NCI-H460 (cell line): ENCODE measurements at regions not wholly inside any gene's neighbourhood (a gene's known extent, or its start where the extent isn't known, plus 50 kb on each side); places are given as distances from the start of the nearest gene placed in this dataset.
A peak's percentile ranks its signal among the peaks of the same experiment; 100 is the strongest.
"Not testable (repeated sequence)": the region's sequence is repeated elsewhere in the genome, so short reads cannot be mapped to it uniquely, and the experiment has no call there.

Source experiments
- DNase-seq: peaks from one replicate; pipeline ENCODE4 v3.0.0-alpha.2; 2016; ENCODE audit warnings: low read depth; ENCODE audit errors: extremely low read depth

DNA sequence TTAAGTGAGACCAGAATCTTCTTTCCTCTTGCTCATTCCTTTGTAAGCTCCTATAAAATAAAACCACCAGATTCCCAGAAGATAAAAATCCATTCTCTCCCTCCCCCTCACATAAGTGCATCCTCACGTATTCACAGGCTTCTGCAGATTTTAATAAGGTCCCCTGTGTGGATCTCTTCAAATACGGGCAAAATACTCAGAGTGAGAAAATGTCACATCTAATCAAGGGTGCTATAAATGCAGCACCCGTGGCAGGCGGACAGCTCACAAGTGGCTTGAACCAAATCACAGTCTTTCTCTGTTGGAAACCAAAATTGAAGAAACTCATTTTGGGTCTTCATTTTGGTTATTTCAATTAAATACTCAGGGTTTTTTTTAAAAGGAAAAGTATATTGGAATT, 212.9 kb upstream of the CMC1 start:
- DNase-seq = no peak

DNA sequence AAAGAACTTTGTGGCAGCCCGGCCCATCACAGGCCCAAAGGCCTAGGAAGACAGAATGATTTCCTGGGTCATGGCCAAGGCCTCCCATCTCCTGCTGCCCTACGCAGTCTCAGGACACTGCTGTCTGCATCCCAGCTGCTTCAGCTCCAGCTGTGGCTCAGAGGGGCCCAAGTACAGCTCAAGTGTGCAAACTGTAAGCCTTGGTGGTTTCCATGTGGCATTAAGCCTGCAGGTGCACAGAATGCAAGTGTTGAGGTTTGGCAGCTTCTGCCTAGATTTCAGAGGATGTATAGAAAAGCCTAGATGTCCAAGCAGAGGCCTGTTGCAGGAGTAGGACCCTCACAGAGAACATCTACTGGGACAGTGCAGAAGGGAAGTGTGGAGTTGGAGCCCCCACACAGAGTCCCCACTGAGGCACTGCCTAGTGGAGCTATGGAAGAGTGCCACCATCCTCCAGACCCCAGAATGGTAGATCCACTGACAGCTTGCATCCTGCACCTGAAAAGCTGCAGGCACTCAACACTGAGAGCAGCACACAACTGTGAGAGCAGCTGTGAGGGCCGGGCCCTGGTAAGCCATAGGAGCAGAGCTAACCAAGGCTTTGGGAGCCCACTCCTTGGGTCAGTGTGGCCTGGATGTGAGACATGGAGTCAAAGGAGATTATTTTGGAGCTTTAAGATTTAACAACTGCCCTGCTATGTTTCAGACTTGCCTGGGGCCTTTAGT, 208.2 kb upstream of the CMC1 start:
- DNase-seq = no peak

DNA sequence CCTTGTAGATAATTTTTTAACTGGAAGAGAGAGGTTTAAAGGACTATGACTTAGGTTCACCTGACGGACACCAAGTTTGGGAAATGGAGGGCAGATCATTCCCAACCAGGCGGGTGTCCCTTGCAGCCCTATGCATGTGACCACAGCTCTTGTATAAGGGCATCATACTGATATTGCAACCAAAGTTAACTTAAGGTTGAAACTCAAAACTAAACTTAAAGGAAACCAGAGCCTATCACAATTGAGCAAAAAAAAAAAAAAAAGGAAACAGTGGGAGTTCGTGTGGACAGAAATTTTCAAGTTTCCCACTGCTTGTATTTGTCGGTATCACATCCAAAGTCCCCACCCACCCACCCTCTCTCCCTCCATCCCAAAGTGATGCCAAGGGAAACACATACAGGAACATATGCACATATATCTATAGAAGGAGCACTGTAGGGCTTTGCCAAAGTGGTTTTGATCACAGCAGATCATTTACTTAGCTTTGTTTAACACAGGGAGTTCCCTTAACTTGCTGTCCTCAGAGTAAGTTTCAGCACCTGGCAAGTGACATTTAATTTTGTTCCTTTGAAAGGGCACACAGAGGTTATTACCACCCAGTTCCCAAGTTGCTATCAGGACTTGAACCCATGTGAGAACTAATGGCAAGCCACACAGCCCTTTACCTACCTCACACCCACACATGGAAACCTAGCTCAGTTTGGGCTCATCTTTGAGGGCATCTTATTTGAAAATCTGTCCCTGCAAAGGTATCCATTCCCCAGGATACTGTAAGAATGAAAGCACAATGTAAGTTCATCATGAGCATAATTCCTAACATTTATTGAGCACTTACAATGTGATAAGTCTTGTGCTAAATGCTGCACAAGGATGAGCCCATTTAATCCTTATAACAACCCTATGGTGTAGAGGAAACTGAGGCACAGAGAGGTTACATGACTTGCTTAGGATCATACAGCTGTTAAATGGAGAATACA, 204.5 kb upstream of the CMC1 start:
- DNase-seq = no peak

DNA sequence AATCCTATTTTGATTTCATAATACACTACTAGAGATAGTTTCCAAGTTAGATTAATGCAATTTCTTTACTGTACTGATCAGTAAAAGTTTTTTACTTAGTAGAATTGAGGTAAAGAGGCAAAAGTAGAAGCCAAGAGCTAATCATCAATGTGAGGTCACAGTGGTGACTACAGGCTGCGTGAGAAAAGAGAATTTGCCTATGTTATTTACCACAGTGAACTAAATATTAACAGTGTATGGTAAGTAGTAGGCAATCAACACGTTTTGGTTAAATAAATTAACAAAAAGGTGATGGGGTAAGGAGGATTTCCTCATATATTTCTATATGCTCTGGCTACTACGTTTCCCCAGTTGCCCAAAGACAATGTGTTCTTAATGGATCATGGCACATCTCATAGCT, 202.2 kb upstream of the CMC1 start:
- no peak for DNase-seq

DNA sequence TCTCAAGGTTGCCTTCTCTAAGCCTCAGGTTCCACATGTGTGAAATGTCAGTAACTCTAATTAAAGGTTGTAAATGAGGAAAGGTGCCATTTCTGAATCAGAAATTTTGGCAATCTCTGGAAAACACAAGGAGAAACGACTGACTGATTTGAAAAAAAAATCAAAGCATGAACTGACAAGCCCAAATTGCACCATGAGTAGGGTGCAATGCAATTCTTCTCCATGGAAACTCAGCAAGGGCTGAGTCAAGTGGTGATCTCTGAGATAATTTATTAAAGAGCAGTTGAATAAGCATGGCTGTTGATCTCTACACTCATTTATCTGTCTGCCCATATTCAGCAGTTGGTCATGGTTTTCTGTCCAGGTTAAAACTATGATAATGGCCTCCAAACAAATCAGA, 201.6 kb upstream of the CMC1 start:
- DNase-seq = no peak

DNA sequence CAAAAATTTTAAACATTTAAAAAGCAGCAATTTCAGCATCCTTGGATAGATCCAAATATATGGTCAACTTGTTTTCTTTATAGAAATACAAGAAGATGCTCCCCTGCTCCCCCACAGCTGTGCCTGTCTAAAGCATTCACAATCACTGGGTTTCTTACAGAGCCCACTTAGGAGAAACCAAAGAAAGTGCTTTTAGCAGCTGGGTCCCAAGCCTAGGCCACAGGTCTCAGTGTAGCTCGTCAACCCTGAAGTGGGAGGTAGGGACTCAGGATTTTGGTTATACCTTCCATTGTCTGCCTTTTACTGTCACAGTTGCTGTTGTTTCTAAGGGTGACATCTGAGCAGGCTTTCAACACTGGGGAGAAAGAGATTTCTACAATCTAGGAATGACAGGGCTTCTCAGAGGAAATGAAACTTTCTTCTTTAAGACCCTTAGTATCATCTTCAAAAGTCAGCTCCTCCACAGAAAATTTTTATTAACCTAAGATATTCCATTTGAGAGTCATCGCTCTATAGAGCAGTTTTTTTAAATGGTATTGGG, 199.3 kb upstream of the CMC1 start:
- DNase-seq = no peak

DNA sequence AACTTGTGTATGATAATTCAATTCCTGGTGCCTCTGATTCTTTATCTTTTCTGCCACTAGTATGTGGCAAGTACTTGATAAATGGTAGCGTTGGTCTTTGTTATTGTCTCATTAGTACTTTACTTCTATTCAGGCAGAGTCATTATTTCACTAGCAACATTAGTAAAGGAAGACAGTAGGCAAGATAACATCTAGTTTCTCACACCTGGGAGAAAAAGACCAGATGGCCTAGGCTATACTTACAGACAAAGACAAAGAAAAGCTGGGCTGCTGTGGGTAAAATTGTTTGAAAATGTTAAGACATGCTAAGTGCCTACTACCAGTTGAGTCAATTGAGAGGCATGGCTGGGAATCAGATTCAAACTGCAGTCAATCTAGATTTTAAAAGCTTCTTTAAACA, 198.7 kb upstream of the CMC1 start:
- no peak for DNase-seq

DNA sequence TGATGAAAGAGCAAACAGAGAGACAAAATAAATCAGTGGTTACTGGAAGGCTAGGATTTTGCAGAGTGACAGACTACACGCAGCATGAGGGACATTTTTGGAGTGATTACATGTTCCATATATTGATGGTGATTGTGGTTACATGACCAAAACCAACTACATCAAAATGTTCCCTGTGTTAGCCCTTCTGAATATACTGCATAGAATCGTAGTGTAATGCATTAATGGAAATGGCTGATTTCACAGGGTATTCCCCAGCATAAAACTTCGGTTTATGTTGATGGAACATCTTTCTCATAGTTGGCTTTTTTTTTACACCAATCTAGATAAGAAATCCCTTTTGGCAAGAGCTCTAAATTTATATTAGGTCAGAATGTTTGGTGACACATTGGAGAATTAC, 191.3 kb upstream of the CMC1 start:
- DNase-seq = no peak

DNA sequence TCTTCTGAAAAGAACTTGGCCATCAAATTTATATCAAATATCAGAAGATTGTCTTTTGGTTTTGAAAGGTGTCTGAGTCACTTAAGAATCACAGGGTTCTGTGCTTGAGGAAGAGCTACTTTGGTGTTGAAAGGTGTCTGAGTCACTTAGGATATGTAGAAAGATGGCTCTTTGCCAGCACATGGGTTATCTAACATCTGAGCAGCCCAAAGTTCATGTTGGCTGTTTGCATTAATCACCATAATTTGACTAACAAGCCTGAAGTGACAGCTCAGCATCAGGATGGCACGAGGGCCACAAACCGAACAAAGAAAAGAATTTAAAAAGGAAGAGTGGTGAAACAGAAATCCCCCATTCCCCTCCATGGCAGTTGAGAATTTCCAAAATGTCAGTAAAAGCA, 190.5 kb upstream of the CMC1 start:
- DNase-seq = peak; percentile 24

DNA sequence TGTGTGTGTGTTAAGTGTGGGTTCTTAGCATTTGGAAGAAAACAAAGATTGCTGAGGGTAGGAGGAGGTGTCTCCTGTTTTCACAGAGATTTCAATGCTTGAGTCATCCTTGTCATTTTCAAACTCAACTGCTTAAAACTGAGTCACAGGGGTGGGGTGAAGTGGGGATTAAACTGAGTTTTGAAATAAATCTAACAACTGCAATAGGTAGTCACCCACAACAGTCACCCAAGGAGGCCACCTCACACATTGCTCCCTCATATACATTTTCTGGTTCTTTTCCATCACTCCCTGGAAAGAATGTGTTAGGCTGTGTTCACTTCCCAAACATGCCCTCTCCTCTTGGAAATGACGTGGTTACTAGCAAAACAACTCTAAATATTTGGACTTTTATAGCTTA, 187.7 kb upstream of the CMC1 start:
- DNase-seq = peak; percentile 62

DNA sequence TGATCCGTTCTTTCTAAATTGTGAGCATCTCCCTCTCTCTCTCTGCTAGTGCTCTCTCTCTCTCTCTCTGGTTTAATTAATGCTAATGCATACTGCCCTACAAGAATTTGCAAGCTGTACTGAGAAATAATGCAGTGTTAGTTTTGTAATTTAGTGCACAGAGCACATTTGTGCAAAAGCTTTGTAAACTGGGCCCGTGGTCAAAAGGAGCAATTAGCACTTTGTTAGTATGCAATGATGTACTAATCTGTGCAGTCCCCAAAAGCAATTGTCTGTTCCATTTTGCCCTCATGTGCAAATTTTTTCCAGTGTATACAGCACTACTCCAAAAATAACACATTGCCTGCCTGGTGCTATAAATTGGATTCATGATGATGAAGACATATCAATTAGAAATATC, 184.6 kb upstream of the CMC1 start:
- DNase-seq = no peak

DNA sequence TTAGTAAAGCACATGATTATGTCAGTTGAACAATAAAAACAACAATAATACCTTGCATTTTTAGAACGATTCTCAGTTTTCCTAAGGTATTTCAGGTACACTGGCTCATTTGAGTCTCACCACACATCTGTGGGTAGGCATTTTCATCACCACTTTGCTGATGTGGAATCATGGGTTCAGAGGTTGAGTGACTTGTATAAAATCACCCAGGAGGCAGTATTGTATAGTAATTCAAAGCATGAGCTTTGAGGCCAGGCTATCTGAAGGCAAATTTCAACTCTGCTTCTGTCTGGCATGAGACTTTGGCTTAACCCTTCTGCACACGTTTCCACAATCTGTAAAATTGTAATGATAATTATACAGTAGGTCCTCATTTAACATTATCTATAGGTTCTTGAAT, 183.9 kb upstream of the CMC1 start:
- DNase-seq = no peak

DNA sequence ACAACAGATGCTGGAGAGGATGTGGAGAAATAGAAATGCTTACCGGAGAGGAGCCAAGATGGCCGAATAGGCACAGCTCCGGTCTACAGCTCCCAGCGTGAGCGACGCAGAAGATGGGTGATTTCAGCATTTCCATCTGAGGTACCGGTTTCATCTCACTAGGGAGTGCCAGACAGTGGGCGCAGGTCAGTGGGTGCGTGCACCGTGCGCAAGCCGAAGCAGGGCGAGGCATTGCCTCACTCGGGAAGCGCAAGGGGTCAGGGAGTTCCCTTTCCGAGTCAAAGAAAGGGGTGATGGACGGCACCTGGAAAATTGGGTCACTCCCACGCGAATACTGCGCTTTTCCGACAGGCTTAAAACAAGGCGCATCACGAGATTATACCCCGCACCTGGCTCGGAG, 182.2 kb upstream of the CMC1 start:
- DNase-seq = not testable (repeated sequence)

DNA sequence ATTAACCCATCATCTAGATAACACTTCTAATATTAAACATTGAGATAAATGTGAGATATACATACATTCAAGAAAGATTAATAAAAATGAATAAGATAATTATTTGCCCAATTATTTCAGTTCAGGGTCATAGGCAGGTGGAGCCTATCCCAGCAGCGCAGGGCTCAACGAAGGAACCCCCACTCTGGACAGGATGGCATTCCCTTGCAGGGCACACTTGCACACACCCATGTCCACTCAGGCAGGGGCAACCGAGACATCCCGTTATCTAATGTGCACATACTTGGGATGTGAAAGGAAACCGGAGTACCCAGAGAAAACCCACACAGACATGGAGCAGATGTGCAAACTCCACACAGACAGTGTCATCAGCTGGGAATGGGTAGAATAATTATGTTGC, 175.4 kb upstream of the CMC1 start:
- DNase-seq = no peak

DNA sequence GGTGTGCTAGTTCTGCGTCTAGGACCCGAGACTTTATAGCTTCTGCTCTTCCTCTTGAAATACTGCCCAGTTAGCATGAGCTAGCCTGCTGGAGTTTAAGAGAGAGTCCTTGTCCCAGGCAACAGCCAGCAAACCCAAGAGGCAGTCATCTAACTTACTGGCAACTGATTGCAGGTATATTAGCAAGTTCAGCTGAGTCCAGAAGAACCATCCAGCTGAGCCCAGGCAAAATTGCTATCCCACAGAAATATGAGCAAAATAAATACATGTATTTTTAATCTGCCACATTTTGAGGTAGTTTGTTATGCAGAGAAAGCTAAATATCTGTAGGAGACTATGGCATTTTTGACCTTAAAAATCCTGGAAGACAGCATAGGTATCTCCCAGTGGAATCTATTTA, 174.4 kb upstream of the CMC1 start:
- DNase-seq = no peak

DNA sequence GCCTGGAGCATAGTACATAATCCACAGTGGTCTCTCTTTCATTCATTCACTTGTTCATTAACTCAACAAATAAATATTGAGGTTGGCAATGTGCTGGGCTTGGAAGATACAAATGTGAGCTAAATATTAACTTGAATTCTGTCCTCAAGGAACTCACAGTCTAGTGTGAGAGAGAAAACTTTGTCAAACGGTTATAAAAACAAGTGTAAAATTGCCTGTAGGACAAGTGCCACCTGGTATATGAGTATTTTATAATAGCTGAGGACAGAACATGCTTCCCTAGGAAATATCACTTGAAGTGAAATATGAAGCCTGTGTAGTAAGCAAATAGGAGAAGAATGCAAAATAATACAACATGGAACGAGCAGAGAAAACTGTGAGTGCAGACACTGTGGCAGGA, 173.1 kb upstream of the CMC1 start:
- no peak for DNase-seq

DNA sequence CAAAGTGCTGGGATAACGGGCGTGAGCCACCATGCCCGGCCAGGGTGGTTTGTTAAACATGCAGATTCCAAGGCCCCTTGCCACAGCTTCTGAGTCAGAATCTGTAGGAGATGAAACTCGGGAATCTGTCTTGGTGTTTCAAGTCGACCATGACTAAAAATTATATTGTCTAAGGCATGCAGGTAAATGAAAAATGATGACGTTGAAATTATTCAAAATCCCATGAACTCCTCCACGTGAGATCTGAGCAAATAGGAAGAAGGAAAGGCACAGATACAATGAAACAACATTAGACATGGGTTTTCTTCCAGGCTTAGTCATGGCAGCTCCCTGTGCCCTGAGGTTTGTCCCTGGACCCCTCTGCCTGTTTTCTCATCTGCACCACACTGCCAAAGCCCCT, 172.0 kb upstream of the CMC1 start:
- no peak for DNase-seq

DNA sequence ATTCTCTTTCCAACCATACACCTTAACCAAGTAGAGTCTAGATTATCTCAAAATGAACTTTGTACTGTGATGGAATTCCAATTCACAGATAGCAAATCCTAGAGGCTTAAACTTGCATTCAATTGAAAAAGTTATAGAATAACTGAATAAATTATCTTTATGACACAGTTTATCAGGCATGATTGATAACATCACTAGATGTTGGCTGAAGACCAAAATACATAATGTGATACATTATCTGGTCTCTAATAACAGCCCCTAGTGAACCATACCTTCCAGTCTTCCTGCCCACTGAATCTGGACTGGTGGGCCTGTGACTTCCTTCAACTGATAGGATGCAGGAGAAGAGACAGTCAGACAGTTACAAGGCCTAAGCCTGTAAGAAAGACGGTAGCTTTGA, 165.2 kb upstream of the CMC1 start:
- DNase-seq = no peak

DNA sequence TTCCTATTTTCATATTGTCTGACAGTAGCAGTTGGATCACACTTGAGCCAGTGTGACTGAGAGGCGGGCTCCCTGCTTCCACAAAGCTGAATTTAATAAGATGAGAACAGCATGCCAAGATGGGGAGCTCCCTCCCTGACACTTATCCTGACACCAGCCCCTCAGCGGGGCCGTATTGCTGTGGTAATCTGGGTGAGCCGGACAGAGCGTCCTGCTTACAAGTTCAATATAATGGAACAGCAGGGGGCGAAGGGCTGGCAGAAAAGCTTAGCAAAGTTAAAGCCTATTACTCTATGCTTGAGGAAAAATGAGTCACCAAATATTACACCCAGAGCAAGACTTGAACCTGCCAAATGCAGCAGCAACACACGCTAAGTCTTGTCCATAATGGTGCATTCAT, 163.8 kb upstream of the CMC1 start:
- DNase-seq = no peak

DNA sequence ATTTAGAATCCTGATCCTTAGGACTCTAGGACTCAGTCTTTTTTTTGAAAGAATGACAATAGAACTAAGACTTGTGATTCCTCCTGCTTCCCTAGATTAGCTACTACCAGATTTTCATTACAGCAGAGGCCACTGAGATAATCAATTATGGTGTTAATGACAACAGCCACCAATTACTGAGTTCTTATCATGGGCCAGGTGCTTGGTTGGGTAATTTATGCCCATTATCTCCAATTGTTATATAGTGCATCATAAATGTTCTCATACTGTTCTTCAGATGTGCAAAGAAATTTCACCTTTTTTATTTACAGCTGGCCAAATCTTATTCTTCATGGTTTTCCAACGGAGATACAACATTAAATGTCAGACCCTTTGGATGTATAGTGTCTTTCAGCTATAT, 162.9 kb upstream of the CMC1 start:
- no peak for DNase-seq

DNA sequence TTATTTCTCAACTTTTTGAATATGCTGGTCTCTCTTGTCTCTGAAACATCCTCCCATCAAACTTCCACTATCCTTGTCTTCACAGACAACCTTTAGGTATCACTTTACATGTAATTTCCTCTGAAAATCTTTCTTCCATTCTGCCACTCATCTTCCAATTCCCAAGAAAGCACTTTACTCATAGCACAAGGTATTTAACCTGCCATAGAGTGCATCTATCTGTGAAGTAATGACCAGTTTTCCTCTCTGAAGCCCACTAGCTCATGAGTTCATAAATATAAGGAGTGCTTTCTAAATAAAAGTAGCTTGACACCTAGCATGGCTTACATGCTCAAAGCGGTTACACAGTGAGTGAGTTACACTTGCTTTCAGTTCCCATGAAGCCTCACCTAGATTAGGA, 160.7 kb upstream of the CMC1 start:
- DNase-seq = no peak

DNA sequence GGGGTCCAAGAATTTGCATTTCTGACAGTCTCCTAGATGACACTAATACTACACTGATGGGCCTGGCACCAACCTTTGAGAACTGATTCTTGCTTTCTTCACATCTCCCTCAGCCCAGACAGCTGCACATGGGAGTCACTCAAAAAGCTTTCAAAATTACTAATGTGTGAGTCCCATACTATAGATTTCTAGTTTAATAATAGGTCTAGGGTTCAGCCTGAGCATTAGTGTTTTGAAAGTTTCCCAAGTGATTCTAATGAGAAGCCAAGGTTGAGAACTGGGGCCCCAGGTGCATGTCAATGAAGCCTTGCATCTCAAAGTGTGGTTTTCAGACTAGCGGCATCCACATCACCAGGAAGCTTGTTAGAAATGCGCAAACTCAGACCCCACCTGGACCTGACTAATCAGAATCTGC, 159.9 kb upstream of the CMC1 start:
- DNase-seq = no peak
